Hematopoietic multipotent progenitor cell treated with erythropoietin and hydrocortisone succinate and interleukin-3 and kit ligand, for 17 days (in vitro differentiated cells): ENCODE measurements at regions not wholly inside any gene's neighbourhood (a gene's known extent, or its start where the extent isn't known, plus 50 kb on each side); places are given as distances from the start of the nearest gene placed in this dataset.
A peak's percentile ranks its signal among the peaks of the same experiment; 100 is the strongest.
"Not testable (repeated sequence)": the region's sequence is repeated elsewhere in the genome, so short reads cannot be mapped to it uniquely, and the experiment has no call there.

Experiments used
- DNase-seq: peaks from one replicate; pipeline ENCODE4 v3.0.0-alpha.2; 2015; ENCODE audit warnings: low spot score

GRCh38 chrX:55142206-55142918, 53.5 kb downstream of the PAGE2 start:
- no peak for DNase-seq

DNA sequence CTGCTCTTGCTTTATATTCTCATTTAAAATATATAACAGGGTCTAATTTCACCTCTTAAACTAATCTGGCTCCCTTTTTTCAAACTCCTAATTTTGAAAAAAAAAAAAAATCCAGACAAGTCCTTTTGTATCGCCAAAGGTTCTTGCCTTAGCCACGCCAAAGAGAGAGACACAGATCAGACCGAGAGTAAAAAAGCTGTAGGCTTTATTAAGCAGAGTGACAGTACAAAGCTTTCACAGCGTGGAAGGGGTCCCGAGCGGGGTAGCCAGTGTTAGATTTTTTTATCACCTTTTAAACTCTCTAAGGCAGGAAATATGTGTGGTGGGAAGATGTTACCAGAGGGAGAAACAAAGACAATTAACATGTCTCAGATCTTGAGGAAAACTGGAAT, 54.1 kb downstream of the PAGE2 start:
- no peak for DNase-seq

DNA sequence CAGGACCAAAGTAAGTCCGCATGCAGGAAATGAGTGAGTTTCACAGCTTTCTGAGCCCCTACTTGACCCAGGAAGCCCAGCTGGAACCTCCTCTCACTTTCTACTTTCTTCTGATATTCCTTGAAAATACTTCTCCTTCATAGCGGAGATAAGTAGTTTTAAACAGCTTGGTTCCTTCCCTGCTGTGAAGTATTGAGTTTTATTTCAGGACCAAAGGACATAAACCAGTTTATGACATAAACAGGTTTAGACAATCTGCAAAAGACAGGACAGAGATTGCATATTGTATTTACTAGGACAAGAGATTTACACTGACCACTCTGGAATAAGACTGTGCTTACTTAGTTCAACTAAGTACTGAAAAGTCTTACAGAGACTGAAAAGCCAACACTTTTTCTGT, 54.8 kb downstream of the PAGE2 start:
- no peak for DNase-seq

DNA sequence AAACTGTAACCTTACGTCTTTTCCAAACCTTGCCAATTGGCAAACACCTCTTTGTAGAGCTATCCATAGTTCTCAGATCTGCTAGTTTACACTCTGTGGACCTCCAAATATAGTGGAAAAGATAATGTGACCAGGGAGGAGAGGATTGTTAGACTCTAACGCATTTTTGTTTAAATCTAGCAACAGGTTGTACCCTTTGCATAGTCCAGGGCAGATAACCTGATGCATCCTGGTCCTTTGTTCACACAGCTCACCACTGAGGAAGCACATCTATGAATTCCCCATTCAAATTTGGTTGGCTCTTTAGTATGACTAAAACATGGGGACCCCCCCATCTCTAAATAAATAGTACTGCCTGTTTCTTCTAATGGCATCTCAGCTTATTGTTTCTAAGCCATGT, 55.9 kb downstream of the PAGE2 start:
- DNase-seq, result no peak

GRCh38 chrX:55149242-55149641, 60.4 kb downstream of the PAGE2 start:
- no peak for DNase-seq

DNA sequence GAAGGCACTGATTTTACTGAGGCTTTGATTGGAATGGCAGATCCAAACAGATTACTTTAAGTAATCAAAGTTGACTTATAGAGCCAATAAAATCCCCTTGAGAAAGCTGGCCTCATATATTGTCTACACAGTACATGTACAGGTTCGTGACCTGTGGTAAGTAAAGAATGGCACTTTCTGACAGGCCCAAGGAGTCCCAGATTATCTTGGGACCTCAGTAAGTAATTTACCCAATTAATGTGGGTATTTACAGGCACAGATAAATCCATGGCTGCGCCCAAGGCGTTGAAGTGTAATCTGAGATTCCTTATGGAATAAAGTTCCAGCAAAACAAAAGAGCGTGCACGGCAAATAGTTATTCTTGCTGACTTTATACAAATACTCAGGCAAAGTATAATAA, 62.4 kb downstream of the PAGE2 start:
- no peak for DNase-seq

GRCh38 chrX:55159551-55159950, 60.6 kb upstream of the PAGE5 start:
- peak; percentile 15 for DNase-seq

GRCh38 chrX:55160685-55161552, 59.2 kb upstream of the PAGE5 start:
- DNase-seq, result peak; percentile 90

GRCh38 chrX:55161581-55161980, 58.6 kb upstream of the PAGE5 start:
- DNase-seq, result no peak

- no peak for DNase-seq
Measured at GRCh38 chrX:55163171-55163570, 57.0 kb upstream of the PAGE5 start.

- DNase-seq, result not testable (repeated sequence)
Measured at GRCh38 chrX:55165026-55165425, 55.1 kb upstream of the PAGE5 start.

- no peak for DNase-seq
Measured at GRCh38 chrX:55167124-55167803, 52.9 kb upstream of the PAGE5 start.

- no peak for DNase-seq
Measured at GRCh38 chrX:55167901-55168300, 52.2 kb upstream of the PAGE5 start.

DNA sequence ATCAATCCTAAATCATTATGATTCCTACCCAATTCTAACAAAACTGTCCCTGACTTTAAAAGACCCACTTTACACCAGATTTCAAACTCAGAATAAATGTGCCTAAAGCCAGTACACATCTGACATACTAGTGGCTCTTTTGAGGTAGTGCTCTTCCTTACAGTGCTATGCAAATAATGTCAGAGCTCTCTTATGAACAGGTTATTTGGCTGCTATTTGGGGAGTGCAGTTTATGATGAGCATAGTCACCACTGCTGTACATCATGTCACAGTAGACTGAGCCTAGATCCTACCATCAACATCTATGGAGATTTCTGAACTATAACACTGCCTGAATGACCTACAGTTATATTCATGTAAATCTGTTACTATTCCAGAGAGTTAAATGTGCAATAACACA, 50.4 kb upstream of the PAGE5 start:
- no peak for DNase-seq
